WTC11 (cell line): ENCODE measurements at regions not wholly inside any gene's neighbourhood (a gene's known extent, or its start where the extent isn't known, plus 50 kb on each side); places are given as distances from the start of the nearest gene placed in this dataset.
A peak's percentile ranks its signal among the peaks of the same experiment; 100 is the strongest.

Experiments used
- ATAC-seq: fragments of 200-7000 bp; cut with Tn5 transposase; 2 replicates; pipeline ENCODE4 v1.10.0; 2021; ENCODE audit warnings: mild to moderate bottlenecking, moderate library complexity
- CTCF ChIA-PET: fragments of 300-600 bp; sonication (Branson Sonifier 250); formaldehyde crosslinking; loops from one replicate; lab custom pipeline; 2021; ENCODE audit warnings: antibody characterized with exemption; lab: Charles Lee
- POLR2A ChIA-PET: fragments of 350-600 bp; sonication (Branson Sonifier 250); formaldehyde crosslinking; loops from one replicate; lab custom pipeline; 2021; ENCODE audit warnings: antibody characterized with exemption; lab: Charles Lee
- DNase-seq: peaks from one replicate; pipeline ENCODE4 v3.0.0; 2021; ENCODE audit warnings: low spot score
- H3K27ac Mint-ChIP-seq: 2 replicates; pipeline ENCODE4 v1.8.0; 2021; ENCODE audit warnings: mixed read lengths
- H3K27me3 Mint-ChIP-seq: 2 replicates; pipeline ENCODE4 v1.8.0; 2021; ENCODE audit warnings: low read depth, mild to moderate bottlenecking, moderate library complexity, mixed read lengths
- H3K36me3 Mint-ChIP-seq: 2 replicates; pipeline ENCODE4 v1.8.0; 2021; ENCODE audit warnings: mixed read lengths
- H3K4me1 Mint-ChIP-seq: 2 replicates; pipeline ENCODE4 v1.8.0; 2022; ENCODE audit warnings: mixed read lengths
- H3K4me3 Mint-ChIP-seq: 2 replicates; pipeline ENCODE4 v1.8.0; 2021; ENCODE audit warnings: mild to moderate bottlenecking, moderate library complexity, mixed read lengths
- H3K9me3 Mint-ChIP-seq: 2 replicates; pipeline ENCODE4 v1.8.0; 2021; ENCODE audit warnings: mixed read lengths
- ATF3 ChIP-seq: sonication (generic); formaldehyde crosslinking; conservative IDR thresholded peaks from 2 replicates; pipeline ENCODE4 v1.8.1; 2022; ENCODE audit warnings: mild to moderate bottlenecking, missing genetic modification reagents
- ATF6 ChIP-seq: sonication (generic); formaldehyde crosslinking; IDR thresholded peaks from 2 replicates; pipeline ENCODE4 v1.8.1; 2023; ENCODE audit warnings: mild to moderate bottlenecking, missing genetic modification reagents
- CDX4 ChIP-seq: fragments of 250-450 bp; sonication (Bioruptor Pico); IDR thresholded peaks from 2 replicates; pipeline ENCODE4 v1.9.0; 2021; ENCODE audit warnings: moderate library complexity, mild to moderate bottlenecking, inconsistent platforms, borderline replicate concordance
- E2F4 ChIP-seq: sonication (generic); formaldehyde crosslinking; IDR thresholded peaks from 2 replicates; pipeline ENCODE4 v1.8.1; 2022; ENCODE audit warnings: low read depth, mild to moderate bottlenecking, moderate library complexity, missing genetic modification reagents, borderline replicate concordance
- E2F5 ChIP-seq: sonication (generic); formaldehyde crosslinking; IDR thresholded peaks from 2 replicates; pipeline ENCODE4 v1.8.1; 2022; ENCODE audit warnings: mild to moderate bottlenecking, moderate library complexity, missing genetic modification reagents
- ETV6 ChIP-seq: sonication (generic); formaldehyde crosslinking; IDR thresholded peaks from 2 replicates; pipeline ENCODE4 v1.8.1; 2022; ENCODE audit warnings: mild to moderate bottlenecking, missing genetic modification reagents
- FOXJ3 ChIP-seq: sonication (generic); formaldehyde crosslinking; IDR thresholded peaks from 2 replicates; pipeline ENCODE4 v1.9.0; 2021; ENCODE audit warnings: missing genetic modification reagents, mild to moderate bottlenecking, borderline replicate concordance
- FOXP1 ChIP-seq: sonication (generic); formaldehyde crosslinking; IDR thresholded peaks from 2 replicates; pipeline ENCODE4 v1.8.0; 2022; ENCODE audit warnings: missing genetic modification reagents, mild to moderate bottlenecking, moderate library complexity, borderline replicate concordance
- GTF2I ChIP-seq: fragments of 250-450 bp; sonication (Bioruptor Pico); conservative IDR thresholded peaks from 2 replicates; pipeline ENCODE4 v1.4.0; 2021; ENCODE audit warnings: mild to moderate bottlenecking
- HMGA2 ChIP-seq: fragments of 250-450 bp; sonication (Bioruptor Pico); IDR thresholded peaks from 2 replicates; pipeline ENCODE4 v1.4.0; 2021; ENCODE audit warnings: mild to moderate bottlenecking, moderate library complexity
- KAT7 ChIP-seq: sonication (generic); formaldehyde crosslinking; IDR thresholded peaks from 2 replicates; pipeline ENCODE4 v1.8.1; 2023; ENCODE audit warnings: missing genetic modification reagents, mild to moderate bottlenecking, borderline replicate concordance
- MAX ChIP-seq: sonication (generic); formaldehyde crosslinking; IDR thresholded peaks from 2 replicates; pipeline ENCODE4 v1.8.0; 2022; ENCODE audit warnings: mild to moderate bottlenecking, missing genetic modification reagents
- MLX ChIP-seq: sonication (generic); formaldehyde crosslinking; IDR thresholded peaks from 2 replicates; pipeline ENCODE4 v1.8.1; 2023; ENCODE audit warnings: mild to moderate bottlenecking, missing genetic modification reagents, moderate library complexity
- PREB ChIP-seq: sonication (generic); formaldehyde crosslinking; IDR thresholded peaks from 2 replicates; pipeline ENCODE4 v1.8.1; 2022; ENCODE audit warnings: mild to moderate bottlenecking, missing genetic modification reagents, moderate library complexity, borderline replicate concordance
- RELA ChIP-seq: sonication (generic); formaldehyde crosslinking; IDR thresholded peaks from 2 replicates; pipeline ENCODE4 v1.8.1; 2022; ENCODE audit warnings: missing genetic modification reagents, mild to moderate bottlenecking, borderline replicate concordance
- TP53 ChIP-seq: sonication (generic); formaldehyde crosslinking; IDR thresholded peaks from 2 replicates; pipeline ENCODE4 v1.8.1; 2023; ENCODE audit warnings: mild to moderate bottlenecking, missing genetic modification reagents
- ZNF138 ChIP-seq: sonication (generic); formaldehyde crosslinking; conservative IDR thresholded peaks from 2 replicates; pipeline ENCODE4 v1.8.1; 2022; ENCODE audit warnings: mild to moderate bottlenecking, moderate library complexity, missing genetic modification reagents
- ZNF671 ChIP-seq: fragments of 250-450 bp; sonication (Bioruptor Pico); IDR thresholded peaks from 2 replicates; pipeline ENCODE4 v1.8.0; 2021; ENCODE audit warnings: mild to moderate bottlenecking

GRCh38 chr12:104833756-104834155 is 124.3 kb downstream of the SLC41A2 start:
- no peak for DNase-seq
- ATAC-seq = no peak
- Mint-ChIP-seq H3K36me3 (no peaks in the 10 kb centered on the region), H3K27ac (no peak overlapping the region), H3K9me3 (no peaks in the 10 kb centered on the region), H3K4me1 (no peaks in the 10 kb centered on the region), H3K27me3 (no peaks in the 10 kb centered on the region), H3K4me3 (no peak overlapping the region)
- POLR2A ChIA-PET = no interaction called here
- CTCF ChIA-PET = interaction anchor here (1.0 to 1.3 kb wide), 2 partner anchors 43 to 452 kb away, joined by 5 read pairs; no protein-coding TSS in a partner anchor
- TF ChIP-seq FOXJ3 = no peak
- no peak for TF ChIP-seq E2F4 (CRISPR knock-in tag)
- no peak for TF ChIP-seq RELA (CRISPR knock-in tag)
- TF ChIP-seq ETV6 = no peak
- no peak for TF ChIP-seq TP53
- TF ChIP-seq PREB (CRISPR knock-in tag) = no peak
- TF ChIP-seq FOXP1 (CRISPR knock-in tag) = no peak
- TF ChIP-seq GTF2I = no peak
- TF ChIP-seq ZNF671 (CRISPR knock-in tag) = no peak
- no peak for TF ChIP-seq HMGA2
- TF ChIP-seq KAT7 (CRISPR knock-in tag) = no peak
- TF ChIP-seq E2F5 (CRISPR knock-in tag) = no peak
- TF ChIP-seq ATF6 (CRISPR knock-in tag) = no peak
- TF ChIP-seq MLX = no peak
- TF ChIP-seq ATF3 (CRISPR knock-in tag) = no peak
- no peak for TF ChIP-seq CDX4

GRCh38 chr12:104828015-104828414 is 130.1 kb downstream of the SLC41A2 start:
- Mint-ChIP-seq H3K4me3 (no peak overlapping the region), H3K27me3 (peaks cover 7% of the 10 kb centered on the region), H3K9me3 (peaks cover 34% of the 10 kb centered on the region), H3K27ac (no peak overlapping the region), H3K4me1 (no peaks in the 10 kb centered on the region), H3K36me3 (peaks cover 23% of the 10 kb centered on the region)
- ChIA-PET CTCF (interaction anchor here (0.6 to 2.3 kb wide), 19 partner anchors 10 to 446 kb away, joined by 3 to 18 read pairs (median 3); no protein-coding TSS in a partner anchor), POLR2A (interaction anchor here (0.6 kb wide), 1 partner anchor 257 kb away, joined by 3 read pairs; no protein-coding TSS in a partner anchor)
- TF ChIP-seq ZNF138 (CRISPR knock-in tag) = no peak
- 0 out of 2 replicates have a peak, but pooled peaks have one; percentile 28 for TF ChIP-seq MAX
- DNase-seq = no peak
- no peak for ATAC-seq
